Osteoblast (primary cell): ENCODE measurements at regions not wholly inside any gene's neighbourhood (a gene's known extent, or its start where the extent isn't known, plus 50 kb on each side); places are given as distances from the start of the nearest gene placed in this dataset.

Experiments
- DNase-seq: peaks from one replicate; pipeline ENCODE4 v3.0.0; 2011; ENCODE audit warnings: low spot score, mixed read lengths; ENCODE audit not compliant: insufficient read length; ENCODE audit errors: missing footprints
- H2AFZ ChIP-seq: 2 replicates; pipeline ENCODE4 v1.6.0; 2011; ENCODE audit warnings: mild to moderate bottlenecking, low read length
- H3K27ac ChIP-seq: 2 replicates; pipeline ENCODE4 v1.5.1; 2011; ENCODE audit warnings: mild to moderate bottlenecking, low read depth, low read length, moderate library complexity
- H3K27me3 ChIP-seq: 2 replicates; pipeline ENCODE4 v1.6.0; 2012; ENCODE audit warnings: mild to moderate bottlenecking, control low read depth, inconsistent platforms, low read length, moderate library complexity; ENCODE audit not compliant: insufficient read depth
- H3K36me3 ChIP-seq: 2 replicates; pipeline ENCODE4 v1.5.1; 2011; ENCODE audit warnings: mild to moderate bottlenecking, low read length, control low read depth, moderate library complexity; ENCODE audit not compliant: insufficient read depth
- H3K4me1 ChIP-seq: 2 replicates; pipeline ENCODE4 v1.5.1; 2011; ENCODE audit warnings: mild to moderate bottlenecking, low read length, control low read depth, moderate library complexity; ENCODE audit not compliant: insufficient read depth
- H3K4me2 ChIP-seq: 2 replicates; pipeline ENCODE4 v1.6.0; 2011; ENCODE audit warnings: mild to moderate bottlenecking, low read length; ENCODE audit not compliant: insufficient read depth
- H3K4me3 ChIP-seq: fragments of 200-600 bp; sonication (generic); 3 replicates; pipeline ENCODE4 v1.5.1; 2012; ENCODE audit warnings: mild to moderate bottlenecking, low read length, inconsistent platforms; ENCODE audit not compliant: insufficient read depth
- H3K79me2 ChIP-seq: 2 replicates; pipeline ENCODE4 v1.6.0; 2012; ENCODE audit warnings: mild to moderate bottlenecking, low read length, control low read depth, inconsistent platforms; ENCODE audit not compliant: insufficient read depth
- H3K9me3 ChIP-seq: 2 replicates; pipeline ENCODE4 v1.5.1; 2011; ENCODE audit warnings: low read depth, low read length, control low read depth
- H4K20me1 ChIP-seq: 2 replicates; pipeline ENCODE4 v1.6.0; 2012; ENCODE audit warnings: mild to moderate bottlenecking, low read length, control low read depth; ENCODE audit not compliant: insufficient read depth
- TF ChIP-seq, protein P1 (sequence below): IDR thresholded peaks from 2 replicates; pipeline ENCODE4 v1.5.1; 2011; ENCODE audit warnings: mild to moderate bottlenecking, low read depth, low read length, moderate library complexity; ENCODE audit errors: extremely low read depth

DNA sequence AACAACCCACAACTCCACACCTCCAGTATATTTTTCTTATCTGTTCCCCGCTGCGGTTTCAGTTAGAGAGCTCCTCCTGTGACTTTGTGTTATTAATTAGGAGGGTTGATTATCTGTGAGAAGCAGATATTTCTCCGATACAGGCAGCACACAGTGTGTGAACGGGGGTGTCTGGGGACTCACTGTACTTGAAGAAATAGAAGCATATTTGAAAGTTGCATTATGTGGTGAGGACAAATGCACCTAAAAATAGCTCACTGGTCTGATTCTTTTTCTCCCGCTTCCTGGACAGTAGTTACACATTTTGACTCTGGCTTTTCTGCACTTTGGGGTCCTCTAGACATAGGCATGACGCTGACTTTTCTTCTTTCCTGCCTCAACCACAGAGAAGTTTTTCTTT, 277.7 kb downstream of the VRK1 start:
- H3K79me2 ChIP-seq: no peaks in the 10 kb centered on the region
- no peak overlapping the region for H3K4me3 ChIP-seq
- no peaks in the 10 kb centered on the region for H4K20me1 ChIP-seq
- no peak overlapping the region for H3K4me2 ChIP-seq
- no peak overlapping the region for H2AFZ ChIP-seq
- no peaks in the 10 kb centered on the region for H3K9me3 ChIP-seq
- no peaks in the 10 kb centered on the region for H3K36me3 ChIP-seq
- H3K27me3 ChIP-seq: no peaks in the 10 kb centered on the region
- DNase-seq: no peak
- H3K4me1 ChIP-seq: no peaks in the 10 kb centered on the region
- TF ChIP-seq, protein P1, sequence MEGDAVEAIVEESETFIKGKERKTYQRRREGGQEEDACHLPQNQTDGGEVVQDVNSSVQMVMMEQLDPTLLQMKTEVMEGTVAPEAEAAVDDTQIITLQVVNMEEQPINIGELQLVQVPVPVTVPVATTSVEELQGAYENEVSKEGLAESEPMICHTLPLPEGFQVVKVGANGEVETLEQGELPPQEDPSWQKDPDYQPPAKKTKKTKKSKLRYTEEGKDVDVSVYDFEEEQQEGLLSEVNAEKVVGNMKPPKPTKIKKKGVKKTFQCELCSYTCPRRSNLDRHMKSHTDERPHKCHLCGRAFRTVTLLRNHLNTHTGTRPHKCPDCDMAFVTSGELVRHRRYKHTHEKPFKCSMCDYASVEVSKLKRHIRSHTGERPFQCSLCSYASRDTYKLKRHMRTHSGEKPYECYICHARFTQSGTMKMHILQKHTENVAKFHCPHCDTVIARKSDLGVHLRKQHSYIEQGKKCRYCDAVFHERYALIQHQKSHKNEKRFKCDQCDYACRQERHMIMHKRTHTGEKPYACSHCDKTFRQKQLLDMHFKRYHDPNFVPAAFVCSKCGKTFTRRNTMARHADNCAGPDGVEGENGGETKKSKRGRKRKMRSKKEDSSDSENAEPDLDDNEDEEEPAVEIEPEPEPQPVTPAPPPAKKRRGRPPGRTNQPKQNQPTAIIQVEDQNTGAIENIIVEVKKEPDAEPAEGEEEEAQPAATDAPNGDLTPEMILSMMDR: no peak
- no peak overlapping the region for H3K27ac ChIP-seq

DNA sequence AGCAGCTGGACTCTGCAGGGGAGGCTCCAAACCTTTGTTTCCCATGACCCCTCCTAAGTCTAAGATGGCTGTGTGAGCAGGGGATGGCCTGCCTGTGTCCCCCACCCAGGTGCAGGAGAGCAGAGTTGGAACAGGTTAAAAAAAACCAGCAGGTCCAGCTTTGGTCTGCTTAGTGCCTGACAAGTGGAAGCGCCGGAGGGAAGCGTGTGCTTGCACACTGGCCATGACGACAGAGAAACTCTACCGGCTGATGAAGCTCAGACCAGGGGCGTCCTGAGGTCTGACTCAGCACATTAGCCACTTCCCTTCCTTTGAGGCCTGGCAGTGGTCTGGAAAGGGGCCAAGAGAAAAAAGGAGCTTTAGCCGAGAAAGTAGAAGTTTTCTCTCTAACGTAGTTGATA, 280.1 kb downstream of the VRK1 start:
- Histone ChIP-seq H3K9me3 (no peaks in the 10 kb centered on the region), H3K36me3 (no peaks in the 10 kb centered on the region), H2AFZ (no peak overlapping the region), H3K79me2 (no peaks in the 10 kb centered on the region), H3K27ac (no peak overlapping the region), H4K20me1 (no peaks in the 10 kb centered on the region), H3K27me3 (no peaks in the 10 kb centered on the region), H3K4me2 (no peak overlapping the region), H3K4me1 (no peaks in the 10 kb centered on the region), H3K4me3 (no peak overlapping the region)
- TF ChIP-seq, protein P1: no peak
- DNase-seq: no peak

DNA sequence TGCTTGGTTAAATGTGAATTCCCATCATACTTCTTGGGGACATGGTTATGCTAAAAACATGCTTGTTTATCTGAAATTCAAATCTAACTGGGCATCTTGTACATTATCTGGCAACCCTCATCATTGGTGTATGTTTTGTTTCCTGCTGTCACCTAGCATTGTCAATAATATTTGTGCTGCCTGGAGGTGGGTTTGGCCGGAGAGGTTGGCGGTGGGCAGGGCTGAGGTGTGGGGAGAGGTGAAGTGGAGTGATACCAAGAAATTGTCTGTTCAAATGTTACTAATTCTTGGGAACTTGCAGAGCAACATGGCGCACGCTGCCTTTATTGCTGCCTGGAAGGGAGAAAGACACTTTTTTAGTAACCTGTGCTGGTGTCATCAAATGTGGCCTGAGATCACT, 280.5 kb downstream of the VRK1 start:
- no peaks in the 10 kb centered on the region for H3K36me3 ChIP-seq
- no peaks in the 10 kb centered on the region for H4K20me1 ChIP-seq
- no peak overlapping the region for H3K4me3 ChIP-seq
- no peaks in the 10 kb centered on the region for H3K9me3 ChIP-seq
- DNase-seq: no peak
- H3K4me1 ChIP-seq: no peaks in the 10 kb centered on the region
- H3K4me2 ChIP-seq: no peak overlapping the region
- no peak overlapping the region for H3K27ac ChIP-seq
- no peaks in the 10 kb centered on the region for H3K79me2 ChIP-seq
- TF ChIP-seq, protein P1: no peak
- no peaks in the 10 kb centered on the region for H3K27me3 ChIP-seq
- no peak overlapping the region for H2AFZ ChIP-seq

DNA sequence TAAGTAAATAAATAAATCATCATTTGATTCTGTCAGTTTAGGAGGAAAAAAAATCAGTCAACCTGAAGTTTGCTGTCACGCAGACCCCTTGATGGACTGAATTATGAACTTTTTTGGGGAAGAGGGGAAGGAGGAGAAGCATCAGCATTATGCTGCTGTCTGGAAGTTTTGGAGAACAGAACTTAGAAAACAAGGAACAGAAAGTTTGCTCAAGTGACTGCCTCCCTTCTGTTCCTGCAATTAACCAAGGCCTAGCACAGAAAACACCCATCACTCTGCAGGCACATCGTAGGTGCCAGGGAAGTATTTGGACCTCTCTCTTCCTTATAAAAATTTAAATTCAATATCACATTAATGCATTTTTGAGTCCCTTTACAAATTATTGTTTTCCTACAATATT, 283.8 kb downstream of the VRK1 start:
- H3K27ac ChIP-seq: no peak overlapping the region
- no peak overlapping the region for H3K4me3 ChIP-seq
- no peaks in the 10 kb centered on the region for H3K27me3 ChIP-seq
- no peak overlapping the region for H2AFZ ChIP-seq
- H3K4me2 ChIP-seq: no peak overlapping the region
- H3K9me3 ChIP-seq: no peaks in the 10 kb centered on the region
- H3K79me2 ChIP-seq: no peaks in the 10 kb centered on the region
- H3K4me1 ChIP-seq: no peaks in the 10 kb centered on the region
- no peaks in the 10 kb centered on the region for H3K36me3 ChIP-seq
- no peak for DNase-seq
- TF ChIP-seq, protein P1: no peak
- no peaks in the 10 kb centered on the region for H4K20me1 ChIP-seq
